Stimulated activated CD4-positive, alpha-beta T cell treated with anti-CD3 and anti-CD28 coated beads, Interleukin-2, amount 100 ng/mL, for 48 hours (primary cell): ENCODE measurements at regions not wholly inside any gene's neighbourhood (a gene's known extent, or its start where the extent isn't known, plus 50 kb on each side); places are given as distances from the start of the nearest gene placed in this dataset.
A peak's percentile ranks its signal among the peaks of the same experiment; 100 is the strongest.

Experiments used
- DNase-seq, 2 donors: peaks; one replicate each; pipeline ENCODE4 v3.0.0-alpha.2; 2020

GRCh38 chr3:168273036-168273435 lies 177.3 kb upstream of the GOLIM4 start:
- no peak for DNase-seq

- DNase-seq = no peak
These were observed 176.7 kb upstream of the GOLIM4 start for GRCh38 chr3:168272343-168272985.

GRCh38 chr3:168271932-168272331 lies 176.2 kb upstream of the GOLIM4 start:
- no peak for DNase-seq

- DNase-seq = no peak
These were observed 173.3 kb upstream of the GOLIM4 start for GRCh38 chr3:168269001-168269400.

GRCh38 chr3:168267179-168267578 lies 171.5 kb upstream of the GOLIM4 start:
- DNase-seq = no peak

- no peak for DNase-seq
These were observed 170.6 kb upstream of the GOLIM4 start for GRCh38 chr3:168266335-168266734.

GRCh38 chr3:168262887-168263286 lies 167.2 kb upstream of the GOLIM4 start:
- DNase-seq = no peak

GRCh38 chr3:168260859-168261258 lies 165.1 kb upstream of the GOLIM4 start:
- DNase-seq = no peak

- DNase-seq = no peak
These were observed 155.6 kb upstream of the GOLIM4 start for GRCh38 chr3:168251371-168251770.

- DNase-seq = no peak
These were observed 154.7 kb upstream of the GOLIM4 start for GRCh38 chr3:168250415-168250861.

GRCh38 chr3:168249550-168250414 lies 154.1 kb upstream of the GOLIM4 start:
- peak in 1 of 2 donors; percentile 8 for DNase-seq

GRCh38 chr3:168249205-168249549 lies 153.5 kb upstream of the GOLIM4 start:
- no peak for DNase-seq

GRCh38 chr3:168248383-168249204 lies 152.9 kb upstream of the GOLIM4 start:
- no peak for DNase-seq

- no peak for DNase-seq
These were observed 145.4 kb upstream of the GOLIM4 start for GRCh38 chr3:168241156-168241555.

GRCh38 chr3:168239287-168239686 lies 143.6 kb upstream of the GOLIM4 start:
- DNase-seq = no peak

- DNase-seq = no peak
These were observed 137.3 kb upstream of the GOLIM4 start for GRCh38 chr3:168233001-168233400.

GRCh38 chr3:168223085-168223484 lies 127.4 kb upstream of the GOLIM4 start:
- no peak for DNase-seq

- DNase-seq = no peak
These were observed 124.8 kb upstream of the GOLIM4 start for GRCh38 chr3:168220556-168220955.

- no peak for DNase-seq
These were observed 123.8 kb upstream of the GOLIM4 start for GRCh38 chr3:168219530-168219929.

- no peak for DNase-seq
These were observed 122.9 kb upstream of the GOLIM4 start for GRCh38 chr3:168218600-168218999.

- no peak for DNase-seq
These were observed 121.1 kb upstream of the GOLIM4 start for GRCh38 chr3:168216851-168217250.

- DNase-seq = no peak
These were observed 118.2 kb upstream of the GOLIM4 start for GRCh38 chr3:168213920-168214319.

- no peak for DNase-seq
These were observed 117.1 kb upstream of the GOLIM4 start for GRCh38 chr3:168212664-168213285.
